Stimulated activated CD4-positive, alpha-beta T cell treated with anti-CD3 and anti-CD28 coated beads, Interleukin-1b, Interleukin-23, amount 100 ng/mL, for 48 hours (primary cell): ENCODE measurements at regions not wholly inside any gene's neighbourhood (a gene's known extent, or its start where the extent isn't known, plus 50 kb on each side); places are given as distances from the start of the nearest gene placed in this dataset.

Experiments used
- DNase-seq: peaks from one replicate; pipeline ENCODE4 v3.0.0-alpha.2; 2020

GRCh38 chr4:178633263-178633662 is 1191.0 kb upstream of the AGA start:
- DNase-seq: no peak

GRCh38 chr4:178664621-178665020 is 1222.4 kb upstream of the AGA start:
- DNase-seq: no peak

- DNase-seq: no peak
Measured at GRCh38 chr4:178665916-178666315, 1223.7 kb upstream of the AGA start.

GRCh38 chr4:178671766-178672165 is 1229.5 kb upstream of the AGA start:
- DNase-seq: no peak

- no peak for DNase-seq
Measured at GRCh38 chr4:178672512-178672911, 1230.3 kb upstream of the AGA start.

GRCh38 chr4:178681871-178682270 is 1239.6 kb upstream of the AGA start:
- no peak for DNase-seq

- DNase-seq: no peak
Measured at GRCh38 chr4:178689926-178690325, 1247.7 kb upstream of the AGA start.

GRCh38 chr4:178693816-178694215 is 1251.6 kb upstream of the AGA start:
- DNase-seq: no peak

GRCh38 chr4:178696515-178696914 is 1254.3 kb upstream of the AGA start:
- DNase-seq: no peak

- no peak for DNase-seq
Measured at GRCh38 chr4:178712486-178712885, 1270.2 kb upstream of the AGA start.

GRCh38 chr4:178738026-178738425 is 1295.8 kb upstream of the AGA start:
- DNase-seq: no peak

- DNase-seq: no peak
Measured at GRCh38 chr4:178745203-178745602, 1303.0 kb upstream of the AGA start.

- DNase-seq: no peak
Measured at GRCh38 chr4:178752954-178753525, 1310.8 kb upstream of the AGA start.

GRCh38 chr4:178778496-178778895 is 1336.3 kb upstream of the AGA start:
- DNase-seq: no peak

GRCh38 chr4:178781779-178782178 is 1339.5 kb upstream of the AGA start:
- no peak for DNase-seq

GRCh38 chr4:178784491-178784890 is 1342.3 kb upstream of the AGA start:
- DNase-seq: no peak

GRCh38 chr4:178789279-178789678 is 1347.0 kb upstream of the AGA start:
- no peak for DNase-seq

GRCh38 chr4:178799204-178799603 is 1357.0 kb upstream of the AGA start:
- no peak for DNase-seq

GRCh38 chr4:178808106-178808505 is 1365.9 kb upstream of the AGA start:
- no peak for DNase-seq

- no peak for DNase-seq
Measured at GRCh38 chr4:178809921-178810320, 1367.7 kb upstream of the AGA start.

GRCh38 chr4:178811356-178811755 is 1369.1 kb upstream of the AGA start:
- DNase-seq: no peak

GRCh38 chr4:178812866-178813265 is 1370.6 kb upstream of the AGA start:
- DNase-seq: no peak

- no peak for DNase-seq
Measured at GRCh38 chr4:178814908-178815307, 1372.7 kb upstream of the AGA start.

- no peak for DNase-seq
Measured at GRCh38 chr4:178823673-178824295, 1381.5 kb upstream of the AGA start.

- no peak for DNase-seq
Measured at GRCh38 chr4:178836865-178837264, 1394.6 kb upstream of the AGA start.
